NCI-H2227 (cell line): ENCODE measurements at regions not wholly inside any gene's neighbourhood (a gene's known extent, or its start where the extent isn't known, plus 50 kb on each side); places are given as distances from the start of the nearest gene placed in this dataset.
"Not testable (repeated sequence)": the region's sequence is repeated elsewhere in the genome, so short reads cannot be mapped to it uniquely, and the experiment has no call there.

Experiments used
- DNase-seq: peaks from one replicate; lab custom pipeline; 2025; ENCODE audit not compliant: unreplicated experiment; lab: John Stamatoyannopoulos, UW

DNA sequence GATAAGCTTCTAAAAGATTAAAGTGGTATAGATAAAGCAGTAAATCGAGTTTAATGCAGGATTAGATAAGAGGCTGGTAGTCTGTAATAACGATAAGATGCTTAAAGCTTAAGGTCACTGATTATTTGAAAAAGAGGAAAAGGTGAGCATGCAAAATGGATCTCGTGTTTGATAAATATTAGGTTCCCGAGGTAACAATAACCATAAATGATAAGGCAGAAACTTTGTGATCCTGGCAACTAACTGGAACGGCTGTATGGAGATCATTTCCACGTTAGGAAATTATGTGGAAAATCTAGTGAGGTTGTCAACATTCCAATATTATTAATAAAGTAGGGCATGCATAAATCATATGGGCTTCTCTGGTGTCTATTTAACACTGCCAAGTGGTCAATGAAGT lies 255.5 kb downstream of the EFCAB11 start:
- DNase-seq = no peak

DNA sequence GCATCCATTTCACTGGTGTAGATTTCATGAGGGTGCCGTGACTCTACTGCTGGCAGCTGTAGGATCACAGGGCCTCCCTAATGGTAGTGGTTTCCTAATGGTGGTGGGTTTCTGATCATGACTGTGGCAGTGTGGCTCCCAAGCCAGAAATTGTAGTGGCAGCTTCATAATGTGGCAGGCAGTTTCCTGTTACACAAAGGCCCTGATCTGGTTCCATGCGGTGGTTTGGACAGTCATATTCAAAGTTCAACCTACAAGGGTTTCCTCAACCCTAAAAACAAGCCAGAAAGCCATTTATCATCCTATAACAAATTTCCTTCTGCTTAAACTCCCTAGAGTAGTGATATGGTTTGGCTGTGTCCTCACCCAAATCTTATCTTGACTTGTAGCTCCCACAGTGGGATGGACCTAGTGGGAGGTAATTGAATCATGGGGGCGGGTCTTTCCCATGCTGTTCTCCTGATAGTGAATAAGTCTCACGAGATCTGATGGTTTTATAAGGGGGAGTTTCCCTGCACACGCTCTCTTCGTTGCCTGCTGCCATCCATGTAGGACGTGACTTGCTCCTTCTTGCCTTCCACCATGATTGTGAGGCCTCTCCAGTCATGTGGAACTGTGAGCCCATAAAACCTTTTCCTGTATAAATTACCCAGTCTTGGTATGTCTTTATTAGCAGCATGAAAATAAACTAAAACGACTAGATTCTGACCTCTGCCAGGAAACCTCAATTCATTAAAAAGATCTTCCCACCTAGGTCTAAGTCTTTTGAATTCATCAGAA lies 257.1 kb downstream of the EFCAB11 start:
- DNase-seq = no peak

DNA sequence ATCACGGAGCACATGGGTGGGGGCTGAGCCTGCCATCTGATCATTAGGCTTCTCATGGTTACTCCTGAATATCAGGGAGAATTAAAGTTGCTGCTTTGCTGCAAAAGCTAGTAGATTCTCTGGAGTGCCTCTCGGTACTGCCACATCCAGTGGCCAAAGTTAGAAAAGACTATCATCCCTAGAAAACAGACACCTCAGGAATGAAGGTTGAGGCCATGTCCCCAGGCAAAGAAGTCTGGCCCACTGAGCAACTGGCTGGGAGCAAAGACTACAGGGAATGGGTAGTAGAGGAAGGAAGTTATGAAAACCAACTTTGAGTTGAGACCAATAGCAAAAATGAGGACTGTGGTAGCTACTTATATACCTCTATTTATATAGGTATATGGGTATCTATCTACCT lies 258.7 kb downstream of the EFCAB11 start:
- no peak for DNase-seq

GRCh38 chr14:89690139-89690538 lies 264.4 kb downstream of the EFCAB11 start:
- no peak for DNase-seq

GRCh38 chr14:89689711-89690110 lies 264.8 kb downstream of the EFCAB11 start:
- not testable (repeated sequence) for DNase-seq

- no peak for DNase-seq
Measured at GRCh38 chr14:89688507-89689211, 265.9 kb downstream of the EFCAB11 start.

DNA sequence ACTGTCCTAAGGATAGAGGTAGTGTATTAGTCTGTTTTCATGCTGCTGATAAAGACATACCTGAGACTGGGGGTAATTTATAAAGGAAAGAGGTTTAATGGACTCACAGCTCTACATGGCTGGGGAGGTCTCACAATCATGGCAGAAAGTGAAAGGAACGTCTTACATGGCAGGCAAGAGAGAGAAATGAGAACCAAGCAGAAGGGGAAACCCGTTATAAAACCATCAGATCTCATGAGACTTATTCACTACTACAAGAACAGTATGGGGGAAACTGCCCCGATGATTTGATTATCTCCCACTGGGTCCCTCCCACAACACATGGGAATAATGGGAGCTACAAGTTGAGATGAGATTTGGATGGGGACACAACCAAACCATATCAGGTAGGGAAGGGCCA lies 267.4 kb downstream of the EFCAB11 start:
- not testable (repeated sequence) for DNase-seq

GRCh38 chr14:89684139-89684538 lies 267.1 kb upstream of the FOXN3 start:
- no peak for DNase-seq

DNA sequence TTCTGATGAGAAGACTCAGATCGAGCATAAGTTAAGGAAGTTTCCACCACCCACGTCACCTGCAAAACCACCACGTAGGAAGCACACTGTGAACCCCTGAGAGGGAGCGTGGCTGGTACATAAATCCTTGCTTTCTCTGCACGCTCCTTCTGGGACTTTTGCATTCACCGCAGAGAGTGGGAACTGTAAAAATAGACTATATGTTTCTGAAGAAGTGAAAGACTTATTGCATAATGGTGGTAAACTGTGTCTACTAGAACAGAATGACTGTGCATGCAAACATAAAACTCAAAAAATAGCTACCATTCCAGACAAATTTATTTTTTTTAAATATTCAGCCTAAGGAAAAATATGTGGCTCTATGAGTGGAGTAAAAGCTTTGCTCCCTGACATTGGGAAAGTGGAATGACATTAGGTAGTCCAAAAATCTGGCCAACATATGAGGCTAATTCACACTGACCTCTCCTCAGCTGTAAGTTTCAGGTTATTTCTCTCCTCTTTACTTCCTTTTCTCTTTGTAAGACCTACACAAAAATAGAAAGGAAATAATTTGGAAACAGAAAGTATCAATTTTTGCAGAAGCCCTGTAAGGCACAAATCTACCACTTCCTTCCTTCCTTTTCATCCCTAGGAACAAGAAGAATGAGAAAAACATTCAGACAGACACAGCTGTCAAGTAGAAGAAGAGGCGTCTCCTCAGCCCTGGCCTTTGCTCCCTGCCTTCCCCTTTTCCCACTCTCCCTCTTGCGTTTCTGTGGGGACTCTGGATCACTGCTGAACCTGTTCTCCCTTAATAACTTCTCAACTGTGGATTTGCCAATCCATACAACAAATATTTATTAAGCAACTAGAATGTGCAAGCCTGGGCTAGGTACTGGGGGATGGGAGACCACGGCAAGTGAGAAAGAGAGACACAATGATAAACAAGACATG lies 264.3 kb upstream of the FOXN3 start:
- DNase-seq = no peak

GRCh38 chr14:89680156-89680555 lies 263.1 kb upstream of the FOXN3 start:
- no peak for DNase-seq

DNA sequence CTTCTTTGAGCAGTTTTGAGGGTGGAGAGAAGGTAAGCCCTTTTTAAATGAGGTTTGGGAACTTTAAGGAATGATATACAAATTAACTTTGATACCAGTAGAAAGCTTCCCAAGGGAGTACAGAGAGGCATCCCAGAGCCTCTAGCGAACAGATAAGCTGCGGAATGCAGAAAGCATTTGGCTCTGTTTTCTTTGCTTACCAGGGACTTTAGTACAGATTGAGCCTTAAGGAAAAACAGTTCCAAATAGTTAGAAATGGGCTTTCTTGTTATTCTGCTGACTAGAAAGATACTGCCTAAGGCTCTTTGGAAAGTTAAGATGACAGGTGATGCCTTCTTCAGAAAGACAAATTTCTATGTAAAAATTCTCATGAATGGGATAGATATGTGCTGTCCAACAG lies 261.7 kb upstream of the FOXN3 start:
- no peak for DNase-seq

GRCh38 chr14:89675590-89675989 lies 258.6 kb upstream of the FOXN3 start:
- DNase-seq = no peak

GRCh38 chr14:89674936-89675335 lies 257.9 kb upstream of the FOXN3 start:
- DNase-seq = no peak

GRCh38 chr14:89674240-89674639 lies 257.2 kb upstream of the FOXN3 start:
- no peak for DNase-seq

DNA sequence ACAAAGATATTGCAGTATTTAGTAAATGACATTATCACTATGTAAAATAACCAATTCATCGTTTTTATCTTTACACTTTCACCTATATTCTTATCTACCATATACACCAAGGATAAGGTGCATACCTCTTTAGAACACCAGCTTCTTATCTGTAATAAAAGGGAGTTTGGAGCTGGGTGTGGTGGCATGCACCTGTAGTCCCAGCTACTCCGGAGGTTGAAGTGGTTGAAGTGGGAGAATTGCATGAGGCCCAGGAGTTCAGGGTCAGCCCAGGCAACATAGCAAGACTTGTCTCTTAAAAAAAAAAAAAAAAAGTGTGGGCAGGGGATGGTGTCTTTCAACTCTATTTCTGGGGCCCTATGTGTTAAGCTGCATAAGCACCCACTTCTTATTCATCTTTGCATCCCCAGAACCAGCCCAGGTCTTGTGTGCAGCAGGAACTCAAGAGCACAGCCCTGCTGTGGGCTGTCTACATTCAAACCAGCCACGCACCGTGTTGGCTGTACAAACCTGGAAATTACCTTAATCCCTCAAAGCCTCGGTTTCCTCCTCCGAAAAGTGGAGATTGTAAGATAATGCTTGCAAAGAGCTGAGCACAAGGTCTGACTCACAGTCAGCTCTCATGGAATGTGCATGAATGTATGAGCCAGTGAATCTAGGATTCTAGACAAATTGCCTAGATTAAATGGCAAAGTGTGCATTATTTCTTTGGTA lies 256.6 kb upstream of the FOXN3 start:
- DNase-seq = no peak

DNA sequence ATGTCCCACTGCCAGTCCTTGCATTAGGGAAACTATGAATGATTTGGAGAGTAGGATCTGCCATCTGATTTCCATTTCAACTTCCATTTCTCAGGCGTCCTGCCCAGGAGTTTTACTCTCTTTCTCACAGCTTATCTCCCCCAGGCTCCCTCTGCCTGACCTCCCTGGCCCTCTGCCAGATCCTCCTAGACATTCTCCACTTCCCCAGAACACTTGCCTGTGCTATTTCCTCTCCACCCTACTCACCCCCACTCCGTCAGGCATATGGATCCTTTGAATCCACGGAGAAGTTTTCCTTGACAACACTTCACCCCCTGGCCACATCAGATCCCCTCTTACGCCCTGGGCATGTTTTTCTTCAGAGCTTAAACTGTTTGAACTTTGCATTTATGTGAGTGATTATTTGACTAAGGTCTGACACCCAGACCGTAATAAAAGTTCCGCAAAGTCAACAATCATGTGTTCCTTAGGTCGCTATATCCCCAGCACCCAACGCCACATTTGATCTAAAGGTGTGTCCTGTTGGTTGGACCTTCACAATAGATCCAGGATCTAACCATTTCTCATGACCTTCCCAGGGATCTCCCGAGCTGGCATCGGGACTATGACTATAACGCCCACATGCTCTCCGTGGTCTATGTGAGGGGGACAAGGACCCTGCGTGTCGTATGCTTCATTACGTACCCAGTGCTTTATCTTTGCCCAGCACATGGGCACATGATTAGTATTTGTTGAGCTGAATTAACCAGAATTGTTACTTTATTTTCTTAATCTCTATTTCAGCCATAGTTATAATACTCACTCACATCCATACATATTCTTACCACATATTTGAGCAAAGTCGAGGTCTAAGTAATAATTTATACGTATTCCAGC lies 255.8 kb upstream of the FOXN3 start:
- no peak for DNase-seq

DNA sequence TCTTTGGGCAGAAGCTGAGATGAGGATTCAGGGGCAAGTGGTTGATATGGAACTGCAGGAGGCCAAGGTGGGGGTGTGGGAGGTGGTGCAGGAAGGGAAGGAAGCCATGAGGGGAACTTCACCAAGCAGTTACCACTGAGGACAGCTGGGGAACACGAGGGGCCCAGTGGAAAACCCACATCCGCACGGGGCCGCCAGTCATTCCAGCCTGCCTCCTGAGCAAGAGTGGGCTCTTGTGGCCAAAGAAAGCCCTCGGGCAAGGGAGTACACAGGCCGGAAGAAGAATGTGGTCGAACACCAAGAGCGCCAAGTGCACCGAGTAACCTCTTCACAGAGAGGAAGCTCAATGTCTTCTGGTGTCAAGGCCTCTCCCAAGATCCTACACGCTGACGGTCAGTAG lies 252.2 kb upstream of the FOXN3 start:
- no peak for DNase-seq

GRCh38 chr14:89667983-89668382 lies 250.9 kb upstream of the FOXN3 start:
- DNase-seq = peak; percentile 32

GRCh38 chr14:89665300-89666081 lies 248.5 kb upstream of the FOXN3 start:
- DNase-seq = not testable (repeated sequence)
